ELR (cell line): ENCODE measurements at regions not wholly inside any gene's neighbourhood (a gene's known extent, or its start where the extent isn't known, plus 50 kb on each side); places are given as distances from the start of the nearest gene placed in this dataset.
"Not testable (repeated sequence)": the region's sequence is repeated elsewhere in the genome, so short reads cannot be mapped to it uniquely, and the experiment has no call there.

Source experiments
- DNase-seq: peaks from one replicate; pipeline ENCODE4 v3.0.0-alpha.2; 2015; ENCODE audit warnings: low read depth

DNA sequence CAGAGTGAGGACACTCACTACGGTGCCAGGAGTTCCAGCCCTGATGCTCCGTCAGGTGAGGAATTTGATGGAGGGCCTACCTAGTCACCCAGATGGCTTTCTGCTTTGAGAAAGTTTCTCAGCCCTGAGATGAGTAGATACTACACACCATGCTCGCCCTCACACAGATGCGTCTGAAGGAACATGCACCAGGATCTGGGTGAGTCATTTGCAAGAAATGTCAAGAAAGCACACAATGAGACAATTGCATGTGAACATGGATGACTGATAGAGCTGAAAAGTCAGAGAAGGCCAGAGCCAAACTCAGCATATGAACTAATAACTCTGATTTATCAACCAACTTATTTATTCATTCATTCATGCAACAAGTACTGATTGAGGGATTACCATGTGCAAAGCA is 483.9 kb downstream of the OMA1 start:
- DNase-seq = peak; percentile 6

- DNase-seq = no peak
Measured at GRCh38 chr1:58060559-58061170, 485.9 kb downstream of the OMA1 start.

DNA sequence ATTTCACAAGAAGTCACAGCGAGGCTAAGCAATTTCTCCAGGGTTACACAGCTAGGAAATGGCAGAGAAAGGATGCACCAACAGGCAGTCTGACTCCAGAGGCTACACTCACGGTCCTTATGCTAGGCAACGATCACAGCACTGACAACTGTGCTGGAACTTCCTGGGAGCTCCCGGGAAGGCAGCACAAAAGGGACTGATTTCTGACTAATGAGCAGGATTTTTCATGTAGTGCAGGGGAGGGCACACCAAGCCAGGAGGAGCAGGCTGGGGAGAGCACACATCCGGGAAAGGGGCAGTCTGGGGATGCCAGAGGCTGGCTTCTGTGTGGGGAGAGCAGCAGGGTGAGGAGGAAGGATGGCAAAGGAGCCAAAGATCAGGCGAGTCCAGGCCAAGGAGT is 486.7 kb downstream of the OMA1 start:
- no peak for DNase-seq

DNA sequence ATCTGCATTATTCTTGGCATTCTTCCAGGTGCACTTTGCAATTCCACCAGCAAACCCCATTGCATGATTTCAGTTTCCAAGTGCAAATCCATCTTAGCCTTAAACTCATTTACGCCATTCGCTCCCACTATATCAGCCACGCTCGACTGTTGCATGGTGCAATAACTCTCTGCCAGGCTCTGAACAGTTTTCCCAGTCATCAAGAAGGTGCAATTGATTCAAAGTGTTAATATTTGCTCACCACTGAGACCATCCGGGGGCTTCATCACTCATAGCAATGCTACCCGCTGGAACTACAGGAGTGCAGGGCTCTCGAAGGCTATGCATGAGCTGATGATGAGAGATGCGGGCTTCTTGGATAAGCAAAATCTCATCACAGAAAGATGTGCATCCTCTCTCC is 488.2 kb downstream of the OMA1 start:
- no peak for DNase-seq

GRCh38 chr1:58057826-58058225 is 488.7 kb downstream of the OMA1 start:
- no peak for DNase-seq

DNA sequence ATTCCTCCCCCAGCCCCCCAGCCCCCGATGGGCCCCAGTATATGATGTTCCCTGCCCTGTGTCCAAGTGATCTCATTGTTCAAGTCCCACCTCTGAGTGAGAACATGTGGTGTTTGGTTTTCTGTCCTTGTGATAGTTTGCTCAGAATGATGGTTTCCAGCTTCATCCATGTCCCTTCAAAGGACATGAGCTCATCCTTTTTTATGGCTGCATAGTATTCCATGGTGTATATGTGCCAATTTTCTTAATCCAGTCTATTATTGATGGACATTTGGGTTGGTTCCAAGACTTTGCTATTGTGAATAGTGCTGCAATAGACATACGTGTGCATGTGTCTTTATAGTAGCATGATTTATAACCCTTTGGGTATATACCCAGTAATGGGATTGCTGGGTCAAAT is 495.3 kb downstream of the OMA1 start:
- not testable (repeated sequence) for DNase-seq

DNA sequence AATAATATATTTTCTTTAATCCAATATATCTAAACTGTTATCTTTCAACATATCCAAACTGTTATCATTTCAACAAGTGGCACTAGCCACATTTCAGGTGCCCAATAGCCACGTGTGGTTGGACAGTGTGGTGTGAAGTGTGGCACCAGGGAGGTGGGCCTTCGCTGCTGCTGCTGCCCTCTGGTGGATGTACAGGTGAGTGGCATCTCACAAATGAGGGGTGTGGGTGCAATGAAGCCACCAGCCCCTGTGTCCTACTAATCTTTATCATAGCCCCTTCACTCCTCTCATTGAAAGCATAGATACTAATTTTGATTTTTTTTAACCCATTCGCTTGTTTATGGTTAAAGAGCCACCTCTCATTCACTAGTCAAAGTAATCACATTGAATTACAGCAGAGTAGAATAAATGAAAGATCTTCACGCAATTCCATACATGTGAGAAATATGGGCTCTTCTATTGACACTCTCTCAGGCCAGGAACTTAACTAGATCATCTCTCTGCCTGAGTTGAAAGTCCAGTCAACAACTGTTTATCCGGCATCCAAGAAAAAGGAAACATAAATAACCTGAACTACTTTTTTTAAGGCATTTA is 499.2 kb downstream of the OMA1 start:
- peak; percentile 11 for DNase-seq

GRCh38 chr1:58045094-58045705 is 501.3 kb downstream of the OMA1 start:
- DNase-seq = no peak

GRCh38 chr1:58041621-58042020 is 504.9 kb downstream of the OMA1 start:
- no peak for DNase-seq

DNA sequence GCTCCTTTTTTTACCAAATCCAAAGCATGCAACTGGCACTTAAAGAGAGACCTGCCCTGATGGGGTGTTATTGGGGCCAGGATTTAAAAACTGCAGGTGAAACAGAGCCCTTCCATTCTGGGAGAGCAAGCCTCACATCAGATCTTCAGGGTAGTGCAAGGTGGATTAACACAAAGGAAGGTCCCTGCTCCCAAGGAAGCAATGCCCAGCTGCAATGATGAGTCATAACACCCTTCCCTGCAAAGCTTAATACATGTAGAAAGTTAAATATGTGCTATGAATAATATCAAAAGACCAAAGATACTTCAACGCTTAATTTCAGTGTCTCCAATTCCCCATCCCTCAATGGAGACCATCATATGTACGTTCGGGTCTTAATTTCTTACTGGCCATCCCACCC is 508.0 kb downstream of the OMA1 start:
- DNase-seq = no peak

DNA sequence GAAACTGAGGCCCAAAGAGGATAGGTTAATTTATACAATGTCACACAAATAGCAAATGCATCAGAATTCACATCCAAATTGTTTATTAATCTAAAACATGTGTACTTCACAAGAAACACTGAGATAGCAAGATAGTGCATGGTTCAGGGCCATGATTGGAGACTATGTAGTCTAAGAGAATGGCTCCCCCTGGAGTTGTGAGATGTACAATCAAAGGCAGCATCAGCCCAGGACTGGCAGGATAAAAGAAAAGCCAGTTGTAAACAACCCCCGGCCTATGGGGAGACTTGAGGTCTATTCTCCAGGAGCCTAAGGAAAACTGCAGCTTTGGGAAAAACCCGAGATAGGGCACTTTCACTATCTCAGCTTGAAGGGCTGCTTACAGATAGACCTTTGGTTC is 511.0 kb downstream of the OMA1 start:
- no peak for DNase-seq

- no peak for DNase-seq
Measured at GRCh38 chr1:58033311-58033710, 513.2 kb downstream of the OMA1 start.

- no peak for DNase-seq
Measured at GRCh38 chr1:58032611-58033073, 513.9 kb downstream of the OMA1 start.

DNA sequence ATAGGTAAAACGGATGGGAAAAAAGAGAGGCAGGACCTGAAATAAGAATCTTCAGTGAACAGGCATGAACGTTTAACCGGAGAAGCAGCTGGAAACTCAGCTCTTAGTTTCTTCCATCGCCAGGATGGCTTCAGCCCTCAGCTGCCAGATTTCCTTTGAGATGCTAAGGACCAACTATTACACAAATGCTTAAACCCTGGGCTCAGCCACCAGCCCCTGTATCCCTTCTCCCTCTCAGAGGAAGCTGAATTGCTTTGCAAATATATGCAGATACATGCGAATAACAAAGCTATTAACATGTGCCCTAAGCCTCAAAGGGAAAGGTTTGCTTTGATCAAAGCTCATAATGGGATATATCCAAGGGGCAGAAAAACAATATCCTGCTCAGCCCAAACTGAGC is 515.1 kb downstream of the OMA1 start:
- no peak for DNase-seq

DNA sequence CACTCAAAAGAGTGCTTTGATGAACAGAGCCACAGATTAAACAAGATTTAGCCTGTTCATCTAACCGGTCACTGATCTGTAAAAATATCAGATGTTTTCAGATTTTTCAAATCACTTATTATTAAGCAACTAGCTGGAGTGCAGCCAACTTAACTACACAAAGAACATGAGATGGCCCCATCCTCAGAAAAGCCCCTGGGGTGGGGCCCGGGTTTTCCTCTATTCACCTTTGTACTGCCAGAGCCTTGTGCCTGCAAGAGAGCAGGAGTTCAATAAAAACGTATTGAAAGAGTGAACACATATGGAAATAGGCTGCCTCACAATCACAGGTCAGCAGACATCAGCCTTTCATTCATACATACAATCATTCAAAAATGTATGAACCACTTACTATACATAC is 516.1 kb downstream of the OMA1 start:
- DNase-seq = no peak

DNA sequence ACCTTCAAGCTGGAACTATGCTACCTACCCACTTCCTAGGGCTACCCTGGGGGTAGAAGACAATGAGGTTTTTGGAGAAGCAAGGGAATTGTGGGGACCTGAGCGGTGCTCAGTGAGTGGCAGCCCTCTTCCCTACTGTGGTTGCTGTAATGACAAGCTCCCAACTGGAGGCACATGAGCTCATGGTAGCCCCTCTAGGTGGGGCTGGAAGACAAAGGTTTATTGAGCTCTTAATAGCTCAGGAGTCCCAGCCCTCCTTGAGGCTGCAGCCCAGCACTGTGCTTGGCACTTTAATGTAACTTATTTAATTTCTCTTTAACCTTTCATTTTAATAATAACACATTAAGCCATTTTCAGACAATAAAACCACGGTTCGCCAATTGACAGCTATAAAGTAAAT is 528.9 kb downstream of the OMA1 start:
- no peak for DNase-seq

GRCh38 chr1:58013237-58013636 is 533.3 kb downstream of the OMA1 start:
- no peak for DNase-seq

DNA sequence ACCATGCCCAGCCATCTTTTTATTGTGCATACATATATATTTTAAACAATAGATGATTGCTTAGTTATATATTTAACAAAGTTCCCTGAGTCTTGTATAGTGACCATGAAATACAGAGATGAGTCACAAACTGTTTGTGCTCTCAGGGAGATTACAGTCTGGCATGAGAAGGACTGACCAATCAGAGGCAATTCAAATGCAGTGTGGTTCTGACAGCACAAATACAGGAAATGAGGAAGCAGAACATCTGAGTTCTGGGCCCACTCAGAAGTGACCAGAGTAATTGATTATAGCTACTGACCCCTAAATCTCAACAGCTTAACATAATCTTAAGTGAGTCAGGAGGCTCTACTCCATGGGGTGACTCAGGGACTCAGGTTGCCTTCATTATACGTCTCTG is 534.5 kb downstream of the OMA1 start:
- DNase-seq = no peak

DNA sequence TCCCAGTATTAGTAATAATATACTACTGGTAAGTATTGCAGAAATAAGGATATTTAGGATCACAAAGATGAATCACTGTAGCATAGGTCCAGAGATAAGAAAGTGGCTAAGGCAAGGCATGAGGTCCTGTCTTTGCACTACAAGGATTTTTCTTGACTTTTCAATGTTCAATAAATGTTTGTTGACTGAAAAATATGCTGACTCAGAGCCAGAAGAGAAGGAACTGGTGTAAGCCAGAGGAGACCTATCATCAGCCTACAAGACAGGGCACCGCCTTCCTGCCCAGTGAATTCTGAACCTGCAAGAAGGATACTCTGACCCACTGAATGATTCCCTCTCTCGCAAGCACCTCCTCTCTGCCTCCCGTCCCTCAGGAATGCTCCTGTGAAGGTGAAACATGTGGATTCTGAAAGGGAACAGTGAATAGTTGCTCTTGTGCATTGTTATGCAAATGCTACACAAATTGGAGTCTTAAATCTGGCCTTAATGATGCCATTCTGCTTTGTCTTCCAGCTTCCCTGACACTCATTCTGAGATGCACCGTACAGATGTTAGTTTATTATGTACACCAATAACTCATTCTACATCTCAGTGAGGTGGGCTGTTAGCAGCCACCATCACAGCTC is 540.0 kb downstream of the OMA1 start:
- DNase-seq = no peak

- DNase-seq = no peak
Measured at GRCh38 chr1:58005212-58005611, 541.3 kb downstream of the OMA1 start.

DNA sequence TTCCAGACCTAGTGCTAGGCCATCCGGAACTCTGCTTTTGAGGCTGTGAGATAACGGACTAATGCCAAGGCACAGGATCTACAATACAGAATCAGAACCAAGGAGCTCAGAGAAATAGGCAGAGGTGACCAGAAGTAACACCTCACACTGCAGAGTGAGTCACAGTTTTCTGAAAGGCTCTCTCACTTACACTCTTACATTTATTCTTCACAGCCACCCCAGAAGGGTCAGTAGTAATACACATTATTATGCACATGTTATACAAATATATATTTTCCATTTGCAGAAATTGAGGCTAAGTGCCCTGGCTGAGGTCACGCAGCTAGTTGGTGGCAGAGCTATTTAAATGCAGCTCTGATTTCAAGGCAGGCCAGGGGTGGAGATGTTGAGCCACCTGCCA is 542.5 kb downstream of the OMA1 start:
- DNase-seq = no peak

- DNase-seq = no peak
Measured at GRCh38 chr1:58003059-58003458, 543.5 kb downstream of the OMA1 start.

DNA sequence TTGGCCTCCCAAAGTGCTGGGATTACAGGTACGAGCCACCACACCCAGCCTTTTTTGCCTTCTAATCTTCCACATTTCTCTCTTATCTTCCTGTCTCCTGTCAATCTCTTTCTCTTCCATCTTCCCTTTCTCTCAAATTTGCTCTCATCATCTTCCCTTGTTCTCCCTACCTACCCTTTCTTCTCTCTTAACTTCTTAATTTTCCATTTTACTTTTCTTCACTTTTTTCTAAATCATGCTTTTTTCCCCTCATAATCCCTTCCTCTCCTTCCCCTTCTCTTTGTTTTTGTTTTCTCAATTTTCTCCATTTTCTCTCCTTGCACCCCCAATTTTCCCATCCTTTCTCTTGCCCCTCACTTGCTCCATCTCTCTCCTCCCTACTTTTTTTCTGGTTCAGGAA is 545.7 kb downstream of the OMA1 start:
- DNase-seq = no peak
